Activated B cell treated with CpG ODN at 0.5 μM for 24 hours (primary cell): ENCODE measurements at regions not wholly inside any gene's neighbourhood (a gene's known extent, or its start where the extent isn't known, plus 50 kb on each side); places are given as distances from the start of the nearest gene placed in this dataset.

ENCODE experiments used
- ATAC-seq: fragments of 200-7000 bp; cut with Tn5 transposase; one replicate; pipeline ENCODE4 v1.10.0; 2021; ENCODE audit warnings: low read depth, mild to moderate bottlenecking, moderate library complexity
- CTCF ChIA-PET: fragments of 350-600 bp; sonication (Branson Sonifier 250); formaldehyde crosslinking; loops from one replicate; lab custom pipeline; 2021; ENCODE audit warnings: antibody characterized with exemption; lab: Charles Lee
- POLR2A ChIA-PET: fragments of 350-600 bp; sonication (Branson Sonifier 250); formaldehyde crosslinking; loops from one replicate; lab custom pipeline; 2021; ENCODE audit warnings: antibody characterized with exemption; lab: Charles Lee
- DNase-seq: peaks from one replicate; pipeline ENCODE4 v3.0.0; 2022
- H3K27ac Mint-ChIP-seq: one replicate; pipeline ENCODE4 v1.8.0; 2020; ENCODE audit warnings: mixed read lengths
- H3K27me3 Mint-ChIP-seq: one replicate; pipeline ENCODE4 v1.8.0; 2021; ENCODE audit warnings: mixed read lengths
- H3K36me3 Mint-ChIP-seq: one replicate; pipeline ENCODE4 v1.8.0; 2021; ENCODE audit warnings: low read depth, mixed read lengths
- H3K4me1 Mint-ChIP-seq: one replicate; pipeline ENCODE4 v1.8.0; 2021; ENCODE audit warnings: mixed read lengths
- H3K4me3 Mint-ChIP-seq: one replicate; pipeline ENCODE4 v1.8.0; 2020; ENCODE audit warnings: mild to moderate bottlenecking, mixed read lengths
- H3K9me3 Mint-ChIP-seq: one replicate; pipeline ENCODE4 v1.8.0; 2020; ENCODE audit warnings: mixed read lengths
- intact Hi-C: fragments of 100-400 bp; cut with micrococcal nuclease; formaldehyde crosslinking; loops from one replicate; pipeline ENCODE4 v1.15.1; 2024
- TF ChIP-seq, protein P1 (sequence below): fragments of 200-600 bp; IDR thresholded peaks from one replicate; pipeline ENCODE4 v1.8.0; 2022; ENCODE audit warnings: antibody characterized with exemption, mild to moderate bottlenecking

- CTCF ChIA-PET: no interaction called here
- DNase-seq: no peak
- Mint-ChIP-seq H3K36me3 (no peaks in the 10 kb centered on the region), H3K4me1 (no peaks in the 10 kb centered on the region), H3K27me3 (no peaks in the 10 kb centered on the region), H3K9me3 (no peaks in the 10 kb centered on the region), H3K27ac (no peak overlapping the region), H3K4me3 (no peak overlapping the region)
- TF ChIP-seq, protein P1, sequence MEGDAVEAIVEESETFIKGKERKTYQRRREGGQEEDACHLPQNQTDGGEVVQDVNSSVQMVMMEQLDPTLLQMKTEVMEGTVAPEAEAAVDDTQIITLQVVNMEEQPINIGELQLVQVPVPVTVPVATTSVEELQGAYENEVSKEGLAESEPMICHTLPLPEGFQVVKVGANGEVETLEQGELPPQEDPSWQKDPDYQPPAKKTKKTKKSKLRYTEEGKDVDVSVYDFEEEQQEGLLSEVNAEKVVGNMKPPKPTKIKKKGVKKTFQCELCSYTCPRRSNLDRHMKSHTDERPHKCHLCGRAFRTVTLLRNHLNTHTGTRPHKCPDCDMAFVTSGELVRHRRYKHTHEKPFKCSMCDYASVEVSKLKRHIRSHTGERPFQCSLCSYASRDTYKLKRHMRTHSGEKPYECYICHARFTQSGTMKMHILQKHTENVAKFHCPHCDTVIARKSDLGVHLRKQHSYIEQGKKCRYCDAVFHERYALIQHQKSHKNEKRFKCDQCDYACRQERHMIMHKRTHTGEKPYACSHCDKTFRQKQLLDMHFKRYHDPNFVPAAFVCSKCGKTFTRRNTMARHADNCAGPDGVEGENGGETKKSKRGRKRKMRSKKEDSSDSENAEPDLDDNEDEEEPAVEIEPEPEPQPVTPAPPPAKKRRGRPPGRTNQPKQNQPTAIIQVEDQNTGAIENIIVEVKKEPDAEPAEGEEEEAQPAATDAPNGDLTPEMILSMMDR: no peak
- POLR2A ChIA-PET: no interaction called here
- intact Hi-C loops: no loop called here
- ATAC-seq: no peak
Observed at GRCh38 chr15:39246523-39246922, 334.4 kb upstream of the THBS1 start.

DNA sequence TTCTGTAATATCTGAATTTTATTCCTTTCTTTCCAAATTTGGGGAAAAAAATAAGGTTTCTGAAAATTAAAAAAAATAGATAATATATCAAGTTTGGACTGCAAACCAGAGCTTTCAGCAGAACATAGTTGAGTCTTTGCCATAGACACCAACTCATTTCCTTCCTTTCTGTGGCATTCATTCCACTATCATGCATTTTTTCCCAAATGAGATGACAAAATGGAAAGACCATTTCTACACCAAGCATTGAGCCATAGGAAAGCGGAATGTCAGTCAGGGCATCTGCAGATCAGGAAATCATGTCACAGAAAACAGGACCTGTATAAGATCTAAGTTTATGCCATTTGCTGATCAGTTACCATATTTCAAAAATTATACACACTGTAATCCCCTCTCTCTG lies 333.3 kb upstream of the THBS1 start:
- ATAC-seq (no peak), DNase-seq (no peak)
- POLR2A ChIA-PET: no interaction called here
- TF ChIP-seq, protein P1: no peak
- no peak overlapping the region for H3K4me3 Mint-ChIP-seq
- no peaks in the 10 kb centered on the region for H3K36me3 Mint-ChIP-seq
- CTCF ChIA-PET: no interaction called here
- H3K27me3 Mint-ChIP-seq: no peaks in the 10 kb centered on the region
- H3K27ac Mint-ChIP-seq: no peak overlapping the region
- no peaks in the 10 kb centered on the region for H3K4me1 Mint-ChIP-seq
- no peaks in the 10 kb centered on the region for H3K9me3 Mint-ChIP-seq
- intact Hi-C loops: no loop called here

- intact Hi-C loops: no loop called here
- H3K27me3 Mint-ChIP-seq: no peaks in the 10 kb centered on the region
- no peaks in the 10 kb centered on the region for H3K36me3 Mint-ChIP-seq
- no peaks in the 10 kb centered on the region for H3K9me3 Mint-ChIP-seq
- TF ChIP-seq, protein P1: no peak
- H3K4me1 Mint-ChIP-seq: no peaks in the 10 kb centered on the region
- H3K4me3 Mint-ChIP-seq: no peak overlapping the region
- DNase-seq: no peak
- POLR2A ChIA-PET: no interaction called here
- no peak overlapping the region for H3K27ac Mint-ChIP-seq
- no peak for ATAC-seq
- CTCF ChIA-PET: no interaction called here
Observed at GRCh38 chr15:39248204-39248603, 332.7 kb upstream of the THBS1 start.

GRCh38 chr15:39250001-39250400 lies 330.9 kb upstream of the THBS1 start:
- no peak for DNase-seq
- Mint-ChIP-seq H3K27ac (no peak overlapping the region), H3K4me3 (no peak overlapping the region), H3K4me1 (no peaks in the 10 kb centered on the region), H3K27me3 (no peaks in the 10 kb centered on the region), H3K36me3 (no peaks in the 10 kb centered on the region), H3K9me3 (no peaks in the 10 kb centered on the region)
- intact Hi-C loops: no loop called here
- POLR2A ChIA-PET: no interaction called here
- TF ChIP-seq, protein P1: no peak
- CTCF ChIA-PET: no interaction called here
- ATAC-seq: no peak

DNA sequence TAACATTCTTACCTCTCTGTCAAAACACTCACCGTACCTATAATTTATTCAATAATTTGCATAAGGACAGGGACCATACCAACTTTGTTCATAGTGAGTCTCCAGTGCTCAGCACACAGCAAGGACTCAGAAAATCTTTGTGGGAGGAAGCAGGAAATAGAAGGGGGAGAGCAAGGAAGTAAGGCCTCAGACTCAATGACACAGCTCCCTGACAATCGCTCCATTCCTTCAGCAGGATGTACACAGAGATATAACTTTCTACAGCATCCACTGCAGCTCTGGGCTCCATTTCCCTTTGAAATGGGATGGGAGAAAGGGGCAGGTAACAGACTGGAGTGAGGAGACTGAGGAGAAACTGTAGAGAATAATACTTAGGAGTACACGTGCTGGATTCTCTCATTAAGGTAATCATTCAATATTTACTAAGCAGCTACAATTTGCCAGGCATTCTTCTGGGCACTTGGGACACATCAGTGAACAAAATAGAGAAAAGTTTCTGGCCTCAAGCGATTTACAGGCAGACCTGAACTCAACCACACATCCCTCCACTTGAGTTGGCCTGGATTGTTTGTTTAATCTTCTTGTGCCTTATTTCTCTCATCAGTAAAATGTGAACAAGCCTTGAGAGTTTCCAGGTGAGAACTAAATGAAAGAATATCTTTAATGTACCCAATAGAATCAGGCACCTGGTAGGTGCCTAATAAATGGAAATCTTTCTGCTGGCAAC lies 330.3 kb upstream of the THBS1 start:
- Mint-ChIP-seq H3K4me1 (no peaks in the 10 kb centered on the region), H3K27me3 (no peaks in the 10 kb centered on the region), H3K4me3 (no peak overlapping the region), H3K9me3 (no peaks in the 10 kb centered on the region), H3K27ac (no peak overlapping the region), H3K36me3 (no peaks in the 10 kb centered on the region)
- DNase-seq (no peak), ATAC-seq (no peak)
- intact Hi-C loops: no loop called here
- TF ChIP-seq, protein P1: no peak
- POLR2A ChIA-PET: no interaction called here
- CTCF ChIA-PET: no interaction called here
